GM12891 (cell line): ENCODE measurements at regions not wholly inside any gene's neighbourhood (a gene's known extent, or its start where the extent isn't known, plus 50 kb on each side); places are given as distances from the start of the nearest gene placed in this dataset.

Source experiments
- DNase-seq: peaks from one replicate; pipeline ENCODE4 v3.0.0; 2011; ENCODE audit warnings: low spot score; ENCODE audit not compliant: insufficient read length
- FAIRE-seq: peaks from 2 replicates; lab custom pipeline; 2011; peaks lifted over from hg19 to GRCh38; lab: Jason Lieb, UNC
- PAX5 ChIP-seq: IDR thresholded peaks from 2 replicates; pipeline ENCODE4 v1.6.1; 2011; ENCODE audit warnings: low read length, moderate library complexity, mild to moderate bottlenecking; ENCODE audit not compliant: insufficient read depth, severe bottlenecking
- POLR2A ChIP-seq: IDR thresholded peaks from 2 replicates; pipeline ENCODE4 v1.6.1; 2011; ENCODE audit warnings: low read depth, low read length, control low read depth
- POLR2AphosphoS5 ChIP-seq: IDR thresholded peaks from 2 replicates; pipeline ENCODE4 v1.6.1; 2011; ENCODE audit warnings: low read depth, low read length, control low read depth
- POU2F2 ChIP-seq: IDR thresholded peaks from 2 replicates; pipeline ENCODE4 v1.6.1; 2011; ENCODE audit warnings: low read depth, mild to moderate bottlenecking, control low read depth, low read length, moderate library complexity
- SPI1 ChIP-seq: IDR thresholded peaks from 2 replicates; pipeline ENCODE4 v1.6.1; 2011; ENCODE audit warnings: low read depth, low read length, control low read depth
- TAF1 ChIP-seq: IDR thresholded peaks from 2 replicates; pipeline ENCODE4 v1.6.1; 2011; ENCODE audit warnings: low read depth, low read length, control low read depth

DNA sequence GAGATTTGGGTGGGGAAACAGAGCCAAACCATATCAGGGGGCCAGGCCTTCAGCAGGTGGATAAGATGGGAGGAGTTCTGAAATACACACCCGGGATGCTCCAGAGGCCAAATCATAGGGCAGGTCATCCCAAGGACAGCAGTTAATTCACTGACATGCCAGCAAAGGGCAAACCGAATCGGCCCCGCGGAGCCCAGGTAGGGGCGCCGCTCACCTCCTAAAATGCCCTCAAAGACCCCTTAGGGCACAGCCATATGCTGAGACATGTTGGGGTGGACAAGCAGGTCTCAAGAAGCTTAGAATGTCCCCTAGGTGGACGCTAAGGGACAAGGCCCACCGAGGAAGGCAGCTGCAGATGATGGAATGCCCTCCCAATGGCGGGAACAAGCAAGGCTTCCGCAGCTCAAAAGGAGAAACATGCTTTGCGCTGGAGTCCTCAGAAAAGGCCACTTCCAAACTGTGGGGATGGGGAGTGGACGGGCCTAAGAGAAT lies 144.9 kb downstream of the ERCC6L2 start:
- no peak for FAIRE-seq
- no peak for DNase-seq
- TF ChIP-seq POLR2AphosphoS5 (no peak), TAF1 (no peak), SPI1 (no peak), POLR2A (no peak), PAX5 (no peak), POU2F2 (no peak)
